Right kidney (tissue), 1 donor: ENCODE measurements at regions not wholly inside any gene's neighbourhood (a gene's known extent, or its start where the extent isn't known, plus 50 kb on each side); places are given as distances from the start of the nearest gene placed in this dataset.
"Not testable (repeated sequence)": the region's sequence is repeated elsewhere in the genome, so short reads cannot be mapped to it uniquely, and the experiment has no call there.

Source experiments
- DNase-seq: peaks from one replicate; pipeline ENCODE4 v3.0.0-alpha.2; 2016

GRCh38 chr6:40674170-40674569 lies 87.0 kb upstream of the LRFN2 start:
- DNase-seq = no peak

GRCh38 chr6:40672087-40672486 lies 84.9 kb upstream of the LRFN2 start:
- no peak for DNase-seq

- no peak for DNase-seq
Observed at GRCh38 chr6:40671694-40672050, 84.5 kb upstream of the LRFN2 start.

GRCh38 chr6:40671001-40671693 lies 84.0 kb upstream of the LRFN2 start:
- no peak for DNase-seq

- no peak for DNase-seq
Observed at GRCh38 chr6:40669343-40669742, 82.2 kb upstream of the LRFN2 start.

GRCh38 chr6:40668203-40668602 lies 81.0 kb upstream of the LRFN2 start:
- no peak for DNase-seq

GRCh38 chr6:40666530-40666929 lies 79.4 kb upstream of the LRFN2 start:
- no peak for DNase-seq

GRCh38 chr6:40661726-40662125 lies 74.6 kb upstream of the LRFN2 start:
- DNase-seq = no peak

GRCh38 chr6:40656772-40657171 lies 69.6 kb upstream of the LRFN2 start:
- DNase-seq = not testable (repeated sequence)

- no peak for DNase-seq
Observed at GRCh38 chr6:40654828-40655227, 67.7 kb upstream of the LRFN2 start.

GRCh38 chr6:40645043-40645442 lies 57.9 kb upstream of the LRFN2 start:
- DNase-seq = no peak

- no peak for DNase-seq
Observed at GRCh38 chr6:40642837-40643236, 55.7 kb upstream of the LRFN2 start.

- no peak for DNase-seq
Observed at GRCh38 chr6:40642190-40642589, 55.0 kb upstream of the LRFN2 start.

- DNase-seq = peak; percentile 73
Observed at GRCh38 chr6:40640599-40641227, 53.5 kb upstream of the LRFN2 start.
